ENCODE measurements at regions not wholly inside any gene's neighbourhood (a gene's known extent, or its start where the extent isn't known, plus 50 kb on each side); places are given as distances from the start of the nearest gene placed in this dataset.

GRCh38 chrX:131791608-131792355 is 231.3 kb upstream of the STK26 start:
- Histone ChIP-seq H3K4me2 (ENCODE audit: low read depth, low read length) (peak overlapping the region; percentile 38), H3K36me3 (replicated peaks; ENCODE audit: insufficient read depth, low read length) (no peaks in the 10 kb centered on the region), H3K27me3 (replicated peaks; ENCODE audit: insufficient read depth, low read length) (no peaks in the 10 kb centered on the region)

GRCh38 chrX:131792356-131792749 is 230.7 kb upstream of the STK26 start:
- Histone ChIP-seq H3K9me3 (replicated peaks; ENCODE audit: insufficient read depth, low read length) (no peaks in the 10 kb centered on the region), H3F3A (ENCODE audit: insufficient read depth, low read length) (0 out of 2 replicates have a peak, but pooled peaks cover 5% of the 10 kb centered on the region), H3K9ac (ENCODE audit: low read length) (peak overlapping the region; percentile 61), H4K20me1 (ENCODE audit: insufficient read depth, low read length) (no peaks in the 10 kb centered on the region), H3K36me3 (replicated peaks; ENCODE audit: insufficient read depth, low read length) (no peaks in the 10 kb centered on the region), H3K27me3 (replicated peaks; ENCODE audit: insufficient read depth, low read length) (no peaks in the 10 kb centered on the region), H2AFZ (ENCODE audit: low read length) (peak overlapping the region; percentile 17), H3K4me2 (ENCODE audit: low read depth, low read length) (peak overlapping the region; percentile 63), H3K27ac (ENCODE audit: low read length) (peak overlapping the region; percentile 64; the same call in 1 of the 2 replicates), H3K79me2 (ENCODE audit: low read length) (no peaks in the 10 kb centered on the region), H3K9me2 (replicated peaks; ENCODE audit: insufficient read depth, low read length) (no peaks in the 10 kb centered on the region), H3K4me1 (ENCODE audit: low read length) (peaks cover 12% of the 10 kb centered on the region; the same call in 1 of the 2 replicates), H3K4me3 (ENCODE audit: low read length) (peak overlapping the region; percentile 36; the same call in 1 of the 2 replicates)
- peak; percentile 92 for DNase-seq
- peak; percentile 38 for TF ChIP-seq CTCF (IDR thresholded peaks at IDR 0.05; ENCODE audit: low read length)
- TF ChIP-seq EZH2 (optimal IDR thresholded peaks at IDR 0.05; ENCODE audit: low read depth, low read length): no peak

More at GRCh38 chrX:131791608-131792355, 231.3 kb upstream of the STK26 start:
- peak overlapping the region; percentile 22; the same call in 1 of the 2 replicates for H3K9ac ChIP-seq (ENCODE audit: low read length)
- no peak for DNase-seq
- no peak overlapping the region for H3K27ac ChIP-seq (ENCODE audit: low read length)
- H3K79me2 ChIP-seq (ENCODE audit: low read length): no peaks in the 10 kb centered on the region
- peak overlapping the region; percentile 11; the same call in 1 of the 2 replicates for H2AFZ ChIP-seq (ENCODE audit: low read length)
- peak overlapping the region; percentile 32; the same call in 1 of the 2 replicates for H3K4me3 ChIP-seq (ENCODE audit: low read length)
- H3K9me3 ChIP-seq (replicated peaks; ENCODE audit: insufficient read depth, low read length): no peaks in the 10 kb centered on the region
- H3F3A ChIP-seq (ENCODE audit: insufficient read depth, low read length): 0 out of 2 replicates have a peak, but pooled peaks cover 5% of the 10 kb centered on the region
- H4K20me1 ChIP-seq (ENCODE audit: insufficient read depth, low read length): no peaks in the 10 kb centered on the region
- no peaks in the 10 kb centered on the region for H3K9me2 ChIP-seq (replicated peaks; ENCODE audit: insufficient read depth, low read length)
- TF ChIP-seq CTCF (IDR thresholded peaks at IDR 0.05; ENCODE audit: low read length) (no peak), EZH2phosphoT487 (IDR thresholded peaks at IDR 0.05; ENCODE audit: low read length) (no peak), EZH2 (optimal IDR thresholded peaks at IDR 0.05; ENCODE audit: low read depth, low read length) (no peak)
- H3K4me1 ChIP-seq (ENCODE audit: low read length): peaks cover 12% of the 10 kb centered on the region; the same call in 1 of the 2 replicates

- no peaks in the 10 kb centered on the region for H3K36me3 ChIP-seq (replicated peaks; ENCODE audit: insufficient read depth, low read length)
- H3K27ac ChIP-seq (ENCODE audit: low read length): peak overlapping the region; percentile 64; the same call in 1 of the 2 replicates
- H2AFZ ChIP-seq (ENCODE audit: low read length): peak overlapping the region; percentile 30
- no peak for TF ChIP-seq EZH2phosphoT487 (IDR thresholded peaks at IDR 0.05; ENCODE audit: low read length)
- peak; percentile 33; the same call in 1 of the 2 replicates for TF ChIP-seq CTCF (IDR thresholded peaks at IDR 0.05; ENCODE audit: low read length)
- no peak for TF ChIP-seq EZH2 (optimal IDR thresholded peaks at IDR 0.05; ENCODE audit: low read depth, low read length)
- peak overlapping the region; percentile 63 for H3K4me2 ChIP-seq (ENCODE audit: low read depth, low read length)
- no peaks in the 10 kb centered on the region for H3K79me2 ChIP-seq (ENCODE audit: low read length)
- DNase-seq: peak; percentile 89
- H3K9me2 ChIP-seq (replicated peaks; ENCODE audit: insufficient read depth, low read length): no peaks in the 10 kb centered on the region
- no peaks in the 10 kb centered on the region for H3K27me3 ChIP-seq (replicated peaks; ENCODE audit: insufficient read depth, low read length)
- peak overlapping the region; percentile 61 for H3K9ac ChIP-seq (ENCODE audit: low read length)
- peak overlapping the region; percentile 36 for H3K4me3 ChIP-seq (ENCODE audit: low read length)
- peaks cover 12% of the 10 kb centered on the region; the same call in 1 of the 2 replicates for H3K4me1 ChIP-seq (ENCODE audit: low read length)
- 0 out of 2 replicates have a peak, but pooled peaks cover 5% of the 10 kb centered on the region for H3F3A ChIP-seq (ENCODE audit: insufficient read depth, low read length)
- H4K20me1 ChIP-seq (ENCODE audit: insufficient read depth, low read length): no peaks in the 10 kb centered on the region
- no peaks in the 10 kb centered on the region for H3K9me3 ChIP-seq (replicated peaks; ENCODE audit: insufficient read depth, low read length)
These were observed 230.2 kb upstream of the STK26 start for GRCh38 chrX:131792789-131793462.
